ENCODE measurements at regions not wholly inside any gene's neighbourhood (a gene's known extent, or its start where the extent isn't known, plus 50 kb on each side); places are given as distances from the start of the nearest gene placed in this dataset.

DNA sequence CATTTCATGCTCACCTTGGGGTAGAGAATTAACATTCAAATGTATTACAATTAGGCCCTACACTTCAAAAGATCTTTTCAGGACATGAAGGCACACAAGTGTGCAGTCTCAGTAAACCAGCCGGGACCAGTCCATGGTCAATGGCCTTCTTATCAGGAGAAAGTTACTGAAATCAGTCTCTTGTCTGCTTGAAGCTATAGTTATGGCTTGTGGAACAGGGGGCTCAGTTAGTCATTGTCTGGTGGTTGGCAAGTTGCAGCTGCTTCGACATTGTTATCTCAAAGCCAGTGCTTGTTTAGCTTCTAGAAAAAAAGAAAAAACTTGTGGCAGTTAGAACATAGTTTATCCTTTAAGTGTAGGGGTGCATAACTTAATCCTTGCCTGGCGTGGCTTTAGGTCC, 213.1 kb upstream of the ACO1 start:
- H3K9me2 ChIP-seq (replicated peaks; ENCODE audit: low read depth, low read length): no peaks in the 10 kb centered on the region
- no peaks in the 10 kb centered on the region for H3K36me3 ChIP-seq (ENCODE audit: insufficient read depth, low read length)
- H3K79me2 ChIP-seq (ENCODE audit: insufficient read depth, low read length): no peaks in the 10 kb centered on the region
- no peaks in the 10 kb centered on the region for H4K20me1 ChIP-seq (ENCODE audit: insufficient read depth, low read length, poor library complexity, severe bottlenecking)
- no peak overlapping the region for H3K4me2 ChIP-seq (ENCODE audit: low read depth, low read length, poor library complexity, severe bottlenecking)
- TF ChIP-seq, protein P1, sequence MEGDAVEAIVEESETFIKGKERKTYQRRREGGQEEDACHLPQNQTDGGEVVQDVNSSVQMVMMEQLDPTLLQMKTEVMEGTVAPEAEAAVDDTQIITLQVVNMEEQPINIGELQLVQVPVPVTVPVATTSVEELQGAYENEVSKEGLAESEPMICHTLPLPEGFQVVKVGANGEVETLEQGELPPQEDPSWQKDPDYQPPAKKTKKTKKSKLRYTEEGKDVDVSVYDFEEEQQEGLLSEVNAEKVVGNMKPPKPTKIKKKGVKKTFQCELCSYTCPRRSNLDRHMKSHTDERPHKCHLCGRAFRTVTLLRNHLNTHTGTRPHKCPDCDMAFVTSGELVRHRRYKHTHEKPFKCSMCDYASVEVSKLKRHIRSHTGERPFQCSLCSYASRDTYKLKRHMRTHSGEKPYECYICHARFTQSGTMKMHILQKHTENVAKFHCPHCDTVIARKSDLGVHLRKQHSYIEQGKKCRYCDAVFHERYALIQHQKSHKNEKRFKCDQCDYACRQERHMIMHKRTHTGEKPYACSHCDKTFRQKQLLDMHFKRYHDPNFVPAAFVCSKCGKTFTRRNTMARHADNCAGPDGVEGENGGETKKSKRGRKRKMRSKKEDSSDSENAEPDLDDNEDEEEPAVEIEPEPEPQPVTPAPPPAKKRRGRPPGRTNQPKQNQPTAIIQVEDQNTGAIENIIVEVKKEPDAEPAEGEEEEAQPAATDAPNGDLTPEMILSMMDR (conservative IDR thresholded peaks at IDR 0.05; ENCODE audit: low read length): no peak
- no peak for TF ChIP-seq EZH2phosphoT487 (IDR thresholded peaks at IDR 0.05; ENCODE audit: borderline replicate concordance)
- H3K4me1 ChIP-seq (ENCODE audit: insufficient read depth, low read length, poor library complexity, severe bottlenecking): no peaks in the 10 kb centered on the region
- H3K9ac ChIP-seq (ENCODE audit: low read depth, low read length, poor library complexity, severe bottlenecking): no peak overlapping the region
- H2AFZ ChIP-seq (ENCODE audit: low read length): no peak overlapping the region
- H3K4me3 ChIP-seq (ENCODE audit: low read length, poor library complexity, severe bottlenecking): no peak overlapping the region
- H3K9me3 ChIP-seq (ENCODE audit: insufficient read depth, low read depth, low read length): no peaks in the 10 kb centered on the region
- H3K27me3 ChIP-seq (ENCODE audit: insufficient read depth, low read length, poor library complexity, severe bottlenecking): no peaks in the 10 kb centered on the region
- no peaks in the 10 kb centered on the region for H3F3A ChIP-seq (ENCODE audit: low read depth)

DNA sequence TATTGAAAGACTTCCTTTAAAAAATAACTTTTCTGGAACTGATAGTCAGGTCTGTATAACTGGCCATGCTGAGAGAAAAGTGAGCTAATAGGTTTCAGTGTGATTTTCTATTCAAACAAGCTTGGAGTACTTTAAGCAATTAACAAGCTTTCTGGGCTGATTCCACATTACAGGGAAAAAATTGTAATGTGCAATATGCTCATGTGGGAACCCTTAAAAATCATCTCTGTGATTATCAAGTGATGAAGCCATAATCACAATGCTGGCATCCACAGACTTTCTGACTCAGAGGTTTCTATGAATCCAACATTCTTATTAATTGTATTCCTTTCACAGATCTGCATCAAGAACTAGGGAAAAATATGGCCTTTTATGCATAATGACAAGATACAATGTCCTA, 212.2 kb upstream of the ACO1 start:
- Histone ChIP-seq H3K4me3 (ENCODE audit: low read length, poor library complexity, severe bottlenecking) (no peak overlapping the region), H3K9me3 (ENCODE audit: insufficient read depth, low read depth, low read length) (no peaks in the 10 kb centered on the region), H2AFZ (ENCODE audit: low read length) (no peak overlapping the region), H3F3A (ENCODE audit: low read depth) (no peaks in the 10 kb centered on the region), H3K4me1 (ENCODE audit: insufficient read depth, low read length, poor library complexity, severe bottlenecking) (no peaks in the 10 kb centered on the region), H3K79me2 (ENCODE audit: insufficient read depth, low read length) (no peaks in the 10 kb centered on the region), H3K9me2 (replicated peaks; ENCODE audit: low read depth, low read length) (no peaks in the 10 kb centered on the region), H3K9ac (ENCODE audit: low read depth, low read length, poor library complexity, severe bottlenecking) (no peak overlapping the region), H4K20me1 (ENCODE audit: insufficient read depth, low read length, poor library complexity, severe bottlenecking) (no peaks in the 10 kb centered on the region), H3K27me3 (ENCODE audit: insufficient read depth, low read length, poor library complexity, severe bottlenecking) (no peaks in the 10 kb centered on the region), H3K36me3 (ENCODE audit: insufficient read depth, low read length) (no peaks in the 10 kb centered on the region), H3K4me2 (ENCODE audit: low read depth, low read length, poor library complexity, severe bottlenecking) (no peak overlapping the region)
- no peak for TF ChIP-seq EZH2phosphoT487 (IDR thresholded peaks at IDR 0.05; ENCODE audit: borderline replicate concordance)

DNA sequence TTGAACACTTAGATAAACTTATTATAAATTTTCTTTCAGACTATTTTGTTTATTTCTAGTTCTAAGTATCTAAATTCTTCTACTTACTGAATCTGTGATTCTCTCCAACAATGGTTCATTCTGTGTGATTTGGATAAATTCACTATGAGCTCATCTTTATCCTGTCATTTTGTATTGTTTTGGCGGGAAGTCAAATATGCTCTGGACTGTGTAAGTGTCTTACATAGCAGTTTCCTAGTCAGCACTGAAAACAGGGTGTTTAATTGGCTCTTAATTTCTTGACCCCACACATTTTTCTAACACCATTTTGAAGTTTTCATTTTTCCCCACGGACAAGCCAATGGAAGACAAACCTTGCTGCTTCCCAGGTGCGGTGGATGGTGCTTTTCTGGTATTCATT, 207.0 kb upstream of the ACO1 start:
- no peak for TF ChIP-seq EZH2phosphoT487 (IDR thresholded peaks at IDR 0.05; ENCODE audit: borderline replicate concordance)
- TF ChIP-seq, protein P1 (conservative IDR thresholded peaks at IDR 0.05; ENCODE audit: low read length): no peak
- Histone ChIP-seq H3K4me1 (ENCODE audit: insufficient read depth, low read length, poor library complexity, severe bottlenecking) (no peaks in the 10 kb centered on the region), H2AFZ (ENCODE audit: low read length) (no peak overlapping the region), H3K36me3 (ENCODE audit: insufficient read depth, low read length) (no peaks in the 10 kb centered on the region), H3K4me3 (ENCODE audit: low read length, poor library complexity, severe bottlenecking) (no peak overlapping the region), H3K27me3 (ENCODE audit: insufficient read depth, low read length, poor library complexity, severe bottlenecking) (no peaks in the 10 kb centered on the region), H3K9me3 (ENCODE audit: insufficient read depth, low read depth, low read length) (no peaks in the 10 kb centered on the region), H3K79me2 (ENCODE audit: insufficient read depth, low read length) (no peaks in the 10 kb centered on the region), H4K20me1 (ENCODE audit: insufficient read depth, low read length, poor library complexity, severe bottlenecking) (no peaks in the 10 kb centered on the region), H3K9me2 (replicated peaks; ENCODE audit: low read depth, low read length) (no peaks in the 10 kb centered on the region), H3K4me2 (ENCODE audit: low read depth, low read length, poor library complexity, severe bottlenecking) (no peak overlapping the region), H3K9ac (ENCODE audit: low read depth, low read length, poor library complexity, severe bottlenecking) (no peak overlapping the region), H3F3A (ENCODE audit: low read depth) (no peaks in the 10 kb centered on the region)

DNA sequence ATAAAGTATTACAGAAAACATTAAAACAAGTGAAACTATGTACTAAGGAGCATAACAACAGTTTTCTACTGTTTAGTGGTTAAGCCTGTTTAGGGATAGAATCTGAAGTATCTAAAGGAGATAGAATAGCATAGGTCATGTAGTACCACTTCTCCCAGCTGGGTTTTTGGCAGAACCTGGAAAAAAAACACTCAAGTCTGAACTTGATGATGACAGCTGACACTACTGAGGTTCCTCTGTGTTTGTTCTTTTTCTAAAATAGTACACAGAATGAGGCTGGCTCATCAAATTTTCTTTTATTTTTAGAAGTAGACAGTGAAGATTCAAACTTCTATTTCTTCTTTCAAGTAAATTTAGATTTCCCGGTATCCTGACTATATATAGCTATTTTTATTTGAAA, 203.8 kb upstream of the ACO1 start:
- H3K79me2 ChIP-seq (ENCODE audit: insufficient read depth, low read length): no peaks in the 10 kb centered on the region
- H3K9me3 ChIP-seq (ENCODE audit: insufficient read depth, low read depth, low read length): no peaks in the 10 kb centered on the region
- no peaks in the 10 kb centered on the region for H3K27me3 ChIP-seq (ENCODE audit: insufficient read depth, low read length, poor library complexity, severe bottlenecking)
- H4K20me1 ChIP-seq (ENCODE audit: insufficient read depth, low read length, poor library complexity, severe bottlenecking): no peaks in the 10 kb centered on the region
- no peak overlapping the region for H3K4me2 ChIP-seq (ENCODE audit: low read depth, low read length, poor library complexity, severe bottlenecking)
- no peaks in the 10 kb centered on the region for H3K9me2 ChIP-seq (replicated peaks; ENCODE audit: low read depth, low read length)
- H3K9ac ChIP-seq (ENCODE audit: low read depth, low read length, poor library complexity, severe bottlenecking): no peak overlapping the region
- no peaks in the 10 kb centered on the region for H3K4me1 ChIP-seq (ENCODE audit: insufficient read depth, low read length, poor library complexity, severe bottlenecking)
- H3K4me3 ChIP-seq (ENCODE audit: low read length, poor library complexity, severe bottlenecking): no peak overlapping the region
- no peaks in the 10 kb centered on the region for H3K36me3 ChIP-seq (ENCODE audit: insufficient read depth, low read length)
- no peaks in the 10 kb centered on the region for H3F3A ChIP-seq (ENCODE audit: low read depth)
- no peak overlapping the region for H2AFZ ChIP-seq (ENCODE audit: low read length)
- TF ChIP-seq EZH2phosphoT487 (IDR thresholded peaks at IDR 0.05; ENCODE audit: borderline replicate concordance): no peak
- TF ChIP-seq, protein P1 (conservative IDR thresholded peaks at IDR 0.05; ENCODE audit: low read length): no peak

All from Loucy (cell line).